ENCODE measurements at regions not wholly inside any gene's neighbourhood (a gene's known extent, or its start where the extent isn't known, plus 50 kb on each side); places are given as distances from the start of the nearest gene placed in this dataset.

DNA sequence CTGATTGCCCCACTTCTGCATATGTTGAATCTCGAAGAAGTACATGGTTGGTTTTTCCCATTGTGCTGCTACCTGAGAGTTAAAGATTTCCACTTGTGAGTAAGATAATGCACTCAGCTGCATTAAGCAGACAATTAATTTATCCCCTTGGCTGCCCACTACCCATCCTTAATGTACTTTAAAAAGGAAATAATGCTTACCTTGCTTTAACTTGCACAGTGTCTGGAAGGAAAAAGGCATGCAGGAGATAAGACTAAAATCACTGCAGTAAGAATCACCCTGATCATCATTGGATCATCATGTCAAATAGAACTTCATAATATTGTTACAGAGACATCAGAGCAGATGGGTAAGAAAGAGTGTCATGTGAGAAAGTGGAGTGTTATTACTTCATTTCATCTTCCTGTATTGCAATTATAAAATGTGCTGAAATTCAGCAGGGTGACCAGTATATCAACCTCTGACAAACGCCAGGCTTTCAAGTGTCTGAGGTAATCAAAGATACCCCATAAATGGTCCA, 207.3 kb upstream of the PIK3C3 start:
- Histone ChIP-seq H3K4me1 (ENCODE audit: control insufficient read depth, insufficient read depth, low read length) (no peaks in the 10 kb centered on the region), H3K79me2 (ENCODE audit: control insufficient read depth, insufficient read depth, low read length) (no peaks in the 10 kb centered on the region), H4K20me1 (ENCODE audit: control insufficient read depth, insufficient read depth) (no peaks in the 10 kb centered on the region), H3K4me2 (ENCODE audit: control insufficient read depth, insufficient read depth) (no peak overlapping the region), H3K9ac (ENCODE audit: control insufficient read depth, insufficient read depth, low read length) (no peak overlapping the region), H3K9me3 (replicated peaks; ENCODE audit: control insufficient read depth, insufficient read depth, low read length) (no peaks in the 10 kb centered on the region), H2AFZ (ENCODE audit: control insufficient read depth, low read depth, low read length) (no peak overlapping the region), H3K36me3 (ENCODE audit: control insufficient read depth in 2 of 2, insufficient read depth in 2 of 2, low read length in 1 of 2) (no peaks in the 10 kb centered on the region), H3K27ac (ENCODE audit: control insufficient read depth, insufficient read depth) (no peak overlapping the region), H3K4me3 (no peak overlapping the region), H3K27me3 (replicated peaks in 1 of 2; ENCODE audit: control insufficient read depth in 2 of 2, insufficient read depth in 2 of 2, low read length in 1 of 2) (no peaks in the 10 kb centered on the region)
- intact Hi-C loops (cut with micrococcal nuclease; ENCODE audit: unreplicated experiment) (loop anchor here (5.0 kb wide), 1 partner anchor 160 kb away; no protein-coding TSS in a partner anchor), in situ Hi-C loops (cut with MboI) (loop anchor here (25.0 kb wide), 1 partner anchor 810 kb away; no protein-coding TSS in a partner anchor)
- no TSS peak for BruUV-seq (replicated peaks)
- FAIRE-seq: no peak
- DNase-seq (ENCODE audit: low read depth, low spot score): no peak
- ATAC-seq: no peak
- ChIA-PET RAD21 (ENCODE audit: unreplicated experiment) (no interaction called here), CTCF (no interaction called here), POLR2A (no interaction called here), SMC1A (ENCODE audit: uncharacterized antibody, unreplicated experiment) (no interaction called here)
- TF ChIP-seq, protein P1, sequence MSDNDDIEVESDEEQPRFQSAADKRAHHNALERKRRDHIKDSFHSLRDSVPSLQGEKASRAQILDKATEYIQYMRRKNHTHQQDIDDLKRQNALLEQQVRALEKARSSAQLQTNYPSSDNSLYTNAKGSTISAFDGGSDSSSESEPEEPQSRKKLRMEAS (IDR thresholded peaks at IDR 0.05; ENCODE audit: low read depth, low read length): no peak
- TF ChIP-seq SREBF1 (IDR thresholded peaks at IDR 0.05; ENCODE audit: low read length) (no peak), ZNF592 (IDR thresholded peaks at IDR 0.05) (no peak), DPF2 (IDR thresholded peaks at IDR 0.05) (no peak), RELA (IDR thresholded peaks at IDR 0.05; ENCODE audit: borderline replicate concordance, partially characterized antibody) (no peak), KLF5 (IDR thresholded peaks at IDR 0.05; ENCODE audit: partially characterized antibody) (no peak), YY1 (IDR thresholded peaks at IDR 0.05; ENCODE audit: low read depth, low read length) (no peak), CEBPB (IDR thresholded peaks at IDR 0.05; ENCODE audit: borderline replicate concordance in 1 of 2, low read depth in 2 of 2, low read length in 2 of 2) (no peak), MTA2 (IDR thresholded peaks at IDR 0.05; ENCODE audit: low read depth) (no peak), MXI1 (IDR thresholded peaks at IDR 0.05; ENCODE audit: low read depth, low read length) (no peak)
- TF ChIP-seq, protein P2, sequence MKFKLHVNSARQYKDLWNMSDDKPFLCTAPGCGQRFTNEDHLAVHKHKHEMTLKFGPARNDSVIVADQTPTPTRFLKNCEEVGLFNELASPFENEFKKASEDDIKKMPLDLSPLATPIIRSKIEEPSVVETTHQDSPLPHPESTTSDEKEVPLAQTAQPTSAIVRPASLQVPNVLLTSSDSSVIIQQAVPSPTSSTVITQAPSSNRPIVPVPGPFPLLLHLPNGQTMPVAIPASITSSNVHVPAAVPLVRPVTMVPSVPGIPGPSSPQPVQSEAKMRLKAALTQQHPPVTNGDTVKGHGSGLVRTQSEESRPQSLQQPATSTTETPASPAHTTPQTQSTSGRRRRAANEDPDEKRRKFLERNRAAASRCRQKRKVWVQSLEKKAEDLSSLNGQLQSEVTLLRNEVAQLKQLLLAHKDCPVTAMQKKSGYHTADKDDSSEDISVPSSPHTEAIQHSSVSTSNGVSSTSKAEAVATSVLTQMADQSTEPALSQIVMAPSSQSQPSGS (IDR thresholded peaks at IDR 0.05; ENCODE audit: low read length): no peak
- TF ChIP-seq, protein P3, sequence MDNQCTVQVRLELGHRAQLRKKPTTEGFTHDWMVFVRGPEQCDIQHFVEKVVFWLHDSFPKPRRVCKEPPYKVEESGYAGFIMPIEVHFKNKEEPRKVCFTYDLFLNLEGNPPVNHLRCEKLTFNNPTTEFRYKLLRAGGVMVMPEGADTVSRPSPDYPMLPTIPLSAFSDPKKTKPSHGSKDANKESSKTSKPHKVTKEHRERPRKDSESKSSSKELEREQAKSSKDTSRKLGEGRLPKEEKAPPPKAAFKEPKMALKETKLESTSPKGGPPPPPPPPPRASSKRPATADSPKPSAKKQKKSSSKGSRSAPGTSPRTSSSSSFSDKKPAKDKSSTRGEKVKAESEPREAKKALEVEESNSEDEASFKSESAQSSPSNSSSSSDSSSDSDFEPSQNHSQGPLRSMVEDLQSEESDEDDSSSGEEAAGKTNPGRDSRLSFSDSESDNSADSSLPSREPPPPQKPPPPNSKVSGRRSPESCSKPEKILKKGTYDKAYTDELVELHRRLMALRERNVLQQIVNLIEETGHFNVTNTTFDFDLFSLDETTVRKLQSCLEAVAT (IDR thresholded peaks at IDR 0.05): no peak
- 2% methylated on average over 2 of the region's 2 CpGs for WGBS (ENCODE audit: insufficient coverage, insufficient replicate concordance, low lambda C conversion rate, missing lambda C conversion rate)

Data from GM12878 (cell line).